Fibroblast of lung (primary cell): ENCODE measurements at regions not wholly inside any gene's neighbourhood (a gene's known extent, or its start where the extent isn't known, plus 50 kb on each side); places are given as distances from the start of the nearest gene placed in this dataset.

Experiments used
- DNase-seq, 2 donors: peaks; one replicate each; pipeline versions ENCODE4 v3.0.0 to v3.0.0-alpha.2; 2010; ENCODE audit warnings: low read depth in 2 of 2
- H2AFZ ChIP-seq: 2 replicates; pipeline ENCODE4 v1.5.1; 2012; ENCODE audit warnings: low read length, control low read depth, inconsistent platforms
- H3K27ac ChIP-seq: 2 replicates; pipeline ENCODE4 v1.5.1; 2011; ENCODE audit warnings: low read length, control low read depth; ENCODE audit not compliant: insufficient read depth
- H3K27me3 ChIP-seq: 2 replicates; pipeline ENCODE4 v1.5.1; 2011; ENCODE audit warnings: mild to moderate bottlenecking, low read length; ENCODE audit not compliant: control insufficient read depth, insufficient read depth
- H3K36me3 ChIP-seq: 2 replicates; pipeline ENCODE4 v1.5.1; 2011; ENCODE audit warnings: low read length; ENCODE audit not compliant: control insufficient read depth, insufficient read depth
- H3K4me1 ChIP-seq: 2 replicates; pipeline ENCODE4 v1.5.1; 2011; ENCODE audit warnings: low read length; ENCODE audit not compliant: control insufficient read depth, insufficient read depth; ENCODE audit errors: extremely low read depth
- H3K4me2 ChIP-seq: 2 replicates; pipeline ENCODE4 v1.5.1; 2011; ENCODE audit warnings: low read length, control low read depth; ENCODE audit not compliant: insufficient read depth; ENCODE audit errors: extremely low read depth
- H3K4me3 ChIP-seq, 4 experiments: fragments of 200-600 bp in 1 of 4; sonication (generic) in 1 of 4; replicated peaks in 1 of 4; 2 replicates each; pipeline ENCODE4 v1.5.1; 2011 to 2016; ENCODE audit warnings: low read length in 4 of 4, low read depth in 3 of 4, mild to moderate bottlenecking in 3 of 4, control low read depth in 2 of 4, inconsistent platforms in 1 of 4, mixed read lengths in 1 of 4; ENCODE audit not compliant: insufficient read depth in 1 of 4; ENCODE audit errors: control extremely low read depth in 1 of 4
- H3K79me2 ChIP-seq: 2 replicates; pipeline ENCODE4 v1.5.1; 2012; ENCODE audit warnings: mild to moderate bottlenecking, low read length, inconsistent platforms; ENCODE audit not compliant: control insufficient read depth, insufficient read depth
- H3K9ac ChIP-seq: 2 replicates; pipeline ENCODE4 v1.5.1; 2011; ENCODE audit warnings: mild to moderate bottlenecking, low read length, control low read depth; ENCODE audit not compliant: insufficient read depth
- H3K9me3 ChIP-seq: 2 replicates; pipeline ENCODE4 v1.5.1; 2012; ENCODE audit warnings: low read depth, low read length; ENCODE audit not compliant: control insufficient read depth, insufficient read depth
- H4K20me1 ChIP-seq: 2 replicates; pipeline ENCODE4 v1.5.1; 2011; ENCODE audit warnings: low read length; ENCODE audit not compliant: control insufficient read depth, insufficient read depth; ENCODE audit errors: extremely low read depth
- EZH2 ChIP-seq: IDR thresholded peaks from 2 replicates; pipeline ENCODE4 v1.5.1; 2012; ENCODE audit warnings: low read length, control low read depth, mild to moderate bottlenecking; ENCODE audit errors: missing control alignments
- TF ChIP-seq, protein P1 (sequence below), 2 donors: IDR thresholded peaks in 1 of 2; conservative IDR thresholded peaks in 1 of 2; 1 replicate in 1 of 2; 2 replicates in 1 of 2; pipeline ENCODE4 v1.5.1; 2011 to 2012; ENCODE audit warnings: low read length in 2 of 2, control low read depth in 1 of 2, inconsistent platforms in 1 of 2, low read depth in 1 of 2, mild to moderate bottlenecking in 1 of 2

DNA sequence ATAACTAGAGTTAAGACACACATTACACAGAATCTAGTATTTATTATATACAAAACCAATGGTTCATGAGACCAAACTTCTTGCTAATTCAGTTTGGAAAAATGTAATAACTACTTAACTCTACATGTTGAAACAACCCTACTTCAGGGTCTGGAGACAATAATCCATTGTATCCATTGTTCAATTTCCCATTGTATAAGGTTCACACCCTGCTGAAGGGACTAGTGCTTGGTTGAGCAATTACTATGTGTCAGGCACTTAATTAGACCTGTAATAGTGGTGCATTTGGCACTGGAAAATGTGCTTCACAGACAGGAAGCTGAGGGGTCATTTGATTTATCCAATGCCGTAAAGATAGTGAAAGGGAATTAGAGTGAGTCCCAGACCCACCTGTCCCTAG, 114.3 kb upstream of the PAPPA start:
- Histone ChIP-seq H3K9me3 (no peaks in the 10 kb centered on the region), H3K79me2 (no peaks in the 10 kb centered on the region), H3K4me1 (no peaks in the 10 kb centered on the region), H2AFZ (no peak overlapping the region), H3K27ac (no peak overlapping the region), H3K4me3 (no peak overlapping the region), H4K20me1 (no peaks in the 10 kb centered on the region), H3K4me2 (no peak overlapping the region), H3K27me3 (no peaks in the 10 kb centered on the region), H3K9ac (no peak overlapping the region), H3K36me3 (no peaks in the 10 kb centered on the region)
- no peak for DNase-seq
- TF ChIP-seq, protein P1, sequence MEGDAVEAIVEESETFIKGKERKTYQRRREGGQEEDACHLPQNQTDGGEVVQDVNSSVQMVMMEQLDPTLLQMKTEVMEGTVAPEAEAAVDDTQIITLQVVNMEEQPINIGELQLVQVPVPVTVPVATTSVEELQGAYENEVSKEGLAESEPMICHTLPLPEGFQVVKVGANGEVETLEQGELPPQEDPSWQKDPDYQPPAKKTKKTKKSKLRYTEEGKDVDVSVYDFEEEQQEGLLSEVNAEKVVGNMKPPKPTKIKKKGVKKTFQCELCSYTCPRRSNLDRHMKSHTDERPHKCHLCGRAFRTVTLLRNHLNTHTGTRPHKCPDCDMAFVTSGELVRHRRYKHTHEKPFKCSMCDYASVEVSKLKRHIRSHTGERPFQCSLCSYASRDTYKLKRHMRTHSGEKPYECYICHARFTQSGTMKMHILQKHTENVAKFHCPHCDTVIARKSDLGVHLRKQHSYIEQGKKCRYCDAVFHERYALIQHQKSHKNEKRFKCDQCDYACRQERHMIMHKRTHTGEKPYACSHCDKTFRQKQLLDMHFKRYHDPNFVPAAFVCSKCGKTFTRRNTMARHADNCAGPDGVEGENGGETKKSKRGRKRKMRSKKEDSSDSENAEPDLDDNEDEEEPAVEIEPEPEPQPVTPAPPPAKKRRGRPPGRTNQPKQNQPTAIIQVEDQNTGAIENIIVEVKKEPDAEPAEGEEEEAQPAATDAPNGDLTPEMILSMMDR (conservative IDR thresholded peaks at IDR 0.05 in 1 of 2, IDR thresholded peaks at IDR 0.05 in 1 of 2; ENCODE audit: low read depth in 1 of 2, low read length in 2 of 2): no peak
- no peak for TF ChIP-seq EZH2

DNA sequence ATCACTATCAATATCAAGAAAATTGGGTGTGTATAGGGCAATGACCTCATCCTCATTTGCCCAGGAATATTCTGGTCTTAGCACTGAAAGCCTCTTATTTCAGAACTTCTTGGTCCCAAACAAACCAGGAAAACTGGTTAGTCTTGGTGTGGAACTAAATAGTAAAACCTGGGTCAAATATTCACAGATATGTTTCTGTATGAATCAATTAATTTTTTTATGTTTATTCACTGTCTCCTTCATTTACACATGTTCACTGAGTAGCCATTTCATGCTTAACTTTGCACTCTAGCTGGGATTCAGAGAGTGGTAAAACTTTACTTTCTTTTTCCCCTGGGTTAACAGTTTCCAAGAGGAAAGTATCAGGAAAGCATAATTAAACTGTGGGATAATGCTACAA, 113.7 kb upstream of the PAPPA start:
- H4K20me1 ChIP-seq: no peaks in the 10 kb centered on the region
- no peaks in the 10 kb centered on the region for H3K9me3 ChIP-seq
- no peaks in the 10 kb centered on the region for H3K27me3 ChIP-seq
- H3K27ac ChIP-seq: no peak overlapping the region
- no peak overlapping the region for H2AFZ ChIP-seq
- no peaks in the 10 kb centered on the region for H3K36me3 ChIP-seq
- H3K4me2 ChIP-seq: no peak overlapping the region
- H3K4me3 ChIP-seq: no peak overlapping the region
- DNase-seq: no peak
- no peak for TF ChIP-seq EZH2
- TF ChIP-seq, protein P1 (conservative IDR thresholded peaks at IDR 0.05 in 1 of 2, IDR thresholded peaks at IDR 0.05 in 1 of 2; ENCODE audit: low read depth in 1 of 2, low read length in 2 of 2): no peak
- no peak overlapping the region for H3K9ac ChIP-seq
- H3K79me2 ChIP-seq: no peaks in the 10 kb centered on the region
- no peaks in the 10 kb centered on the region for H3K4me1 ChIP-seq

DNA sequence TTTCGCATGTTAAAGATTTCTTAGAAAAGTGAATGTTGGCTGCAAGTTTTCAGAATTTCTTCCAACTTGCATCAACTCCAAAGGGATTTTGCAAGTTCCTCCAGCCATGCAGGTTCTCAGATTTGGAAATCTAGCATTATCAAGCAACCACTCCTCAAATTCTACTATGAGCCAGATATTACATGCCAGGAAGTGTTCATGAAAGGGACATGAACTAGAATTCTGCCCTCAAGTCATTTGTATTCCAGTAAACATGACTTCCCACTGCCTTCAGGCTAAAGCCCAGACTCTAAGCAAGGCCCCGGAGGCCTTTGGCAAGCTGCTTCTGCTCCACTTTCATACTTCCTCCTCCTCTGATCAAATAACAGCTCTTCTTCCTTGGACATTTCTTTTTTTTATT, 111.3 kb upstream of the PAPPA start:
- Histone ChIP-seq H4K20me1 (no peaks in the 10 kb centered on the region), H2AFZ (no peak overlapping the region), H3K4me1 (no peaks in the 10 kb centered on the region), H3K36me3 (no peaks in the 10 kb centered on the region), H3K9me3 (no peaks in the 10 kb centered on the region), H3K79me2 (no peaks in the 10 kb centered on the region), H3K27me3 (no peaks in the 10 kb centered on the region), H3K9ac (no peak overlapping the region), H3K4me3 (no peak overlapping the region), H3K27ac (no peak overlapping the region), H3K4me2 (no peak overlapping the region)
- TF ChIP-seq EZH2: no peak
- TF ChIP-seq, protein P1 (conservative IDR thresholded peaks at IDR 0.05 in 1 of 2, IDR thresholded peaks at IDR 0.05 in 1 of 2; ENCODE audit: low read depth in 1 of 2, low read length in 2 of 2): no peak
- no peak for DNase-seq
